GM12872 (cell line): ENCODE measurements at regions not wholly inside any gene's neighbourhood (a gene's known extent, or its start where the extent isn't known, plus 50 kb on each side); places are given as distances from the start of the nearest gene placed in this dataset.

Source experiments
- TF ChIP-seq, protein P1 (sequence below): IDR thresholded peaks from 3 replicates; pipeline ENCODE4 v1.5.1; 2011; ENCODE audit warnings: low read depth, mild to moderate bottlenecking, low read length, moderate library complexity; ENCODE audit not compliant: insufficient read depth

- TF ChIP-seq, protein P1, sequence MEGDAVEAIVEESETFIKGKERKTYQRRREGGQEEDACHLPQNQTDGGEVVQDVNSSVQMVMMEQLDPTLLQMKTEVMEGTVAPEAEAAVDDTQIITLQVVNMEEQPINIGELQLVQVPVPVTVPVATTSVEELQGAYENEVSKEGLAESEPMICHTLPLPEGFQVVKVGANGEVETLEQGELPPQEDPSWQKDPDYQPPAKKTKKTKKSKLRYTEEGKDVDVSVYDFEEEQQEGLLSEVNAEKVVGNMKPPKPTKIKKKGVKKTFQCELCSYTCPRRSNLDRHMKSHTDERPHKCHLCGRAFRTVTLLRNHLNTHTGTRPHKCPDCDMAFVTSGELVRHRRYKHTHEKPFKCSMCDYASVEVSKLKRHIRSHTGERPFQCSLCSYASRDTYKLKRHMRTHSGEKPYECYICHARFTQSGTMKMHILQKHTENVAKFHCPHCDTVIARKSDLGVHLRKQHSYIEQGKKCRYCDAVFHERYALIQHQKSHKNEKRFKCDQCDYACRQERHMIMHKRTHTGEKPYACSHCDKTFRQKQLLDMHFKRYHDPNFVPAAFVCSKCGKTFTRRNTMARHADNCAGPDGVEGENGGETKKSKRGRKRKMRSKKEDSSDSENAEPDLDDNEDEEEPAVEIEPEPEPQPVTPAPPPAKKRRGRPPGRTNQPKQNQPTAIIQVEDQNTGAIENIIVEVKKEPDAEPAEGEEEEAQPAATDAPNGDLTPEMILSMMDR: no peak
Measured at GRCh38 chr10:44089671-44090070, 295.2 kb downstream of the CXCL12 start.

GRCh38 chr10:44087403-44087802, 297.5 kb downstream of the CXCL12 start:
- TF ChIP-seq, protein P1: no peak

DNA sequence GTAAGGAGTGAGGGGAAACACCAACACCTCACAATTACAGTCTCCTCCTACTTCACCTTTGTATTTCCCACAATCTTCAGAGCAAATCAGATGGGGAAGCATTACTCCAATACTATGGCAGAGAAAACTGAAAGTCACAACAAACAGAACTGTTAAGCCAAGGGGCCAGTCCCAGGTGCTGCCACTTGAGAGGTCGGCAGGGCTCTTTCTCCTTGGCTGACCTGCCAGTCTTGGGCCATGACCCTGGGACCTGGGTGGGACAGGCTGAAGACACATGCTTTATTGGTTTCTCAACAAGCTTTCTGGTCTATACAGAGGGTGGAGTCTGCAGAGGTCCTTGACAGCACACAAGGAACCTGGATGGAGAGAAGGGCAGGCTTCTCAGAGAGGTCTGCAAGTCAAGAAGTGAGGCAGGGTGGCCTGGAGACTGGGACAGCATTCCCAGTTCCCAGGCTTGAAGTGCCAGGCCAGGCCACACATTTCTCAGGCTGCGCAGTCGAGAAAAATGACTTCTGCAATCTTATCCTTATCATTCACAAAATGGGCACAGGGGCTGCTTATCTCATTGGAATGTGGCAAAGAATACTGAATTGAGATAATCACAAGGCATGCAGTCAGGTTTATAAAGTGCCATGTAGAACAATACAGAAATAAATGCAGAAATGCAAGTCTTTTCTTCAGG, 301.0 kb downstream of the CXCL12 start:
- TF ChIP-seq, protein P1: no peak

GRCh38 chr10:44071479-44071878, 313.4 kb downstream of the CXCL12 start:
- TF ChIP-seq, protein P1: no peak

DNA sequence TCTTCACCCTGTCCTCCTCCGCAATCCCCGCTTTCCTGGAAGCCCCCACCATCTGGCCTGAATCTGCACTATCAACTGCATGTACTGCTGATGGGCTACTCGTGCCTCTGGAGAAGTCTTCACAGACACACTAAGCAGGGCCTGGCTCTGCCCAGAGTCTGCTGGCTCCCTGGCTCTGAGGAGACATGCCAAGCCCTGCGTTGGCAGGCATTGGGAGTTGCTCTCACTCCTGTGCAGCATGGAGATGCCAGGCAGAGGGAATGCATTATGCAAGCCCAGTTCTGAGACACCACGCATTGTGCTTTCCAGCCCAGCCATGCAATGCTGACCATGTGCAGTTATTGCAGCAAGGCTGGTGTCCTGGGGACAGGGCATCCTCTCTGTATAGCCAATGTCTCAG, 314.6 kb downstream of the CXCL12 start:
- TF ChIP-seq, protein P1: no peak

GRCh38 chr10:44069573-44069972, 315.3 kb downstream of the CXCL12 start:
- TF ChIP-seq, protein P1: no peak

- TF ChIP-seq, protein P1: no peak
Measured at GRCh38 chr10:44068716-44069482, 316.0 kb downstream of the CXCL12 start.
